HUES48 (cell line): ENCODE measurements at regions not wholly inside any gene's neighbourhood (a gene's known extent, or its start where the extent isn't known, plus 50 kb on each side); places are given as distances from the start of the nearest gene placed in this dataset.

Experiments used
- H3K27ac ChIP-seq: one replicate; pipeline ENCODE4 v1.7.0; 2013; ENCODE audit warnings: low read depth, low read length, inconsistent platforms
- H3K27me3 ChIP-seq: 2 replicates; pipeline ENCODE4 v1.6.1; 2013; ENCODE audit warnings: mild to moderate bottlenecking, low read length; ENCODE audit not compliant: control insufficient read depth, insufficient read depth
- H3K36me3 ChIP-seq: 2 replicates; pipeline ENCODE4 v1.6.1; 2013; ENCODE audit warnings: low read length; ENCODE audit not compliant: control insufficient read depth, insufficient read depth
- H3K4me1 ChIP-seq: 2 replicates; pipeline ENCODE4 v1.6.1; 2013; ENCODE audit warnings: mild to moderate bottlenecking, low read length; ENCODE audit not compliant: control insufficient read depth, insufficient read depth
- H3K4me3 ChIP-seq: 2 replicates; pipeline ENCODE4 v1.5.1; 2013; ENCODE audit warnings: mild to moderate bottlenecking, low read depth, low read length
- H3K9ac ChIP-seq: 2 replicates; pipeline ENCODE4 v1.6.1; 2013; ENCODE audit warnings: mild to moderate bottlenecking, low read depth, low read length, moderate library complexity
- H3K9me3 ChIP-seq: 2 replicates; pipeline ENCODE4 v1.6.1; 2013; ENCODE audit warnings: low read length; ENCODE audit not compliant: control insufficient read depth, insufficient read depth

DNA sequence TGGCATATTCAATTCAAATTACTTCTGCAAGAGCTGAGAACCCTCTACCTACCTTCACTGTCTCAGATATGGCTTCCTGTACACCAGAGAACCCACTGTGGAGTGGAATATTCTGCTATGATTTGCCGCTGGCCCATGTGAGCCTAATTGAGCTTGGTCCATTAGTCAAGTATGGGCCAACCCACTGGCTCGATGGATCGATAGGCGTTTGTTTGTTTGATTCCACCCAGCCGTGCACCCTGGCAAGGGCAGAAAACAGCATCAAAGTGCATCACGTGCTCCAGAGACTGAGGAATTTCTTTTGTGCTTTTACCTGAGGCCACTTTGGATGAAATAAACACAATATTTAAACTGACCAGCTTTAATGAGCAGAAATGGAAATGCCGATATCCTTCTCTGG is 426.3 kb downstream of the AACS start:
- Histone ChIP-seq H3K4me3 (no peak overlapping the region), H3K9ac (no peak overlapping the region), H3K4me1 (no peaks in the 10 kb centered on the region), H3K27ac (no peak overlapping the region), H3K9me3 (no peaks in the 10 kb centered on the region), H3K36me3 (no peaks in the 10 kb centered on the region), H3K27me3 (no peaks in the 10 kb centered on the region)

DNA sequence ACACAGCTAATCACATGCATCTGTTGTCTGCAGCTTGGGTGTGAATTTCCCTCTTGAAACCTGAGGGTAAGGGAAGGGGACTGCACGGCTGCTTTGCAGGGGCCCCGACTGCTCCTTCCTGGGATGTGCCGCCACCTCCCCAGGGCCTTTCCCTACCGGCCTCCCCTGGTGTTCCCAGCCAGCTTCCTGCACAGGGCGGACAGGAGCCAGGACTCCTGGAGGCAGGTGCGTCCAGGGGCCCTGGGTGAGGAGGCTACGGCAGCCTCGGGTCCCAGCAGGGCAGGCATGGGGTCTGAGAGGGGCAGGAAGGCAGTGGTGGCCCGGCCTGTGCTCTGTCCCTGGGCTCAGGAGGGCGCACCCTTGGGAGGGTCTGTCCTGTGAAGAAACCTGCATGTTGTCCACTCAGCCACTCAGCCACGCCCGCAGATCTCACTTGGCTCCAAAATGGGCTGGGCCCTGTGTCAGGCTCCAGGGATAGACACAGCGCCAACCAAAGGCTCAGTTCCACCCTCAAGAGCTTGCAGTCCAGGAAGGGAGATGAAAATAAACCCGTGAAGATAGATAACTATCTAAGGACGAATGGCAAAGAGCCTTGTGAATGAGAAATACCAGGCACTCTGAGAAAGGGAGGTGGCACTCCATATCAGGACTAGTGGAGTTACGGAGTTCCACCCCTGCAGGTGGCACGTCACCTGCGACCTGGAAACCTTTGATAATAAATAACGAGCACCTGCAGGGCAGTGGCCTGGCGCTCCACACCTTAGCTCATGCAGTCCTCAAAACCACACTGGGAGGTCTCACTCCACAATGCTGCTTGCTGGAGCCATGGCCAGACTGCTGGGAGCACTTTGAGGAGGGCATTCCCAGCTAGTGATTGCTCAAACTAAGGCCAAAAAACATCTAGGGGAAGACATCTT is 427.4 kb downstream of the AACS start:
- Histone ChIP-seq H3K27me3 (no peaks in the 10 kb centered on the region), H3K27ac (no peak overlapping the region), H3K9me3 (no peaks in the 10 kb centered on the region), H3K4me1 (no peaks in the 10 kb centered on the region), H3K36me3 (no peaks in the 10 kb centered on the region), H3K9ac (no peak overlapping the region), H3K4me3 (no peak overlapping the region)

GRCh38 chr12:125493704-125494308 is 428.6 kb downstream of the AACS start:
- Histone ChIP-seq H3K36me3 (no peaks in the 10 kb centered on the region), H3K27ac (no peak overlapping the region), H3K4me1 (no peaks in the 10 kb centered on the region), H3K9me3 (no peaks in the 10 kb centered on the region), H3K27me3 (no peaks in the 10 kb centered on the region), H3K9ac (no peak overlapping the region), H3K4me3 (no peak overlapping the region)

DNA sequence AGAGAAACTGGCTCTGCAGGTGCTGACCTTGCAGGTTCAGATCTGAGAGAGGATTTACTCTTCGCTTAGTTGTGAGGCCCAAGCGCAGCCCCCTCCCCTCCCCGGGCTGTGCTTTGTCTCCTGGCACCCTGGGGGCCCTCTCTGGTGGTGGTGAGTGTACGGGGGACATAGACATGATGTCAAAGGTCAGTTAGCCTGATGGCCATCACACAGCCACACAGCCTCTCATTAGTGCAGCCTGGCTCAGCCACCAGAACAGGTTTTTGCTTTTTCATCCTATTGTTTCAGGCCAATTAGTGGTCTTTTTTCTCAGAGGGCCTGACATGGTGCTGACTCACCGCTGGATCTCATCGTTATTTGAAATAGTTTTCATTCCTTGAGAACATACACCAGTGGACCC is 437.9 kb downstream of the AACS start:
- Histone ChIP-seq H3K4me3 (no peak overlapping the region), H3K27me3 (no peaks in the 10 kb centered on the region), H3K9me3 (no peaks in the 10 kb centered on the region), H3K9ac (no peak overlapping the region), H3K27ac (no peak overlapping the region), H3K4me1 (no peaks in the 10 kb centered on the region), H3K36me3 (no peaks in the 10 kb centered on the region)

GRCh38 chr12:125509195-125509594 is 444.0 kb downstream of the AACS start:
- H3K27me3 ChIP-seq: no peaks in the 10 kb centered on the region
- H3K4me3 ChIP-seq: no peak overlapping the region
- no peaks in the 10 kb centered on the region for H3K36me3 ChIP-seq
- no peaks in the 10 kb centered on the region for H3K4me1 ChIP-seq
- no peak overlapping the region for H3K27ac ChIP-seq
- no peak overlapping the region for H3K9ac ChIP-seq
- no peaks in the 10 kb centered on the region for H3K9me3 ChIP-seq

GRCh38 chr12:125512541-125513298 is 447.5 kb downstream of the AACS start:
- H3K9me3 ChIP-seq: no peaks in the 10 kb centered on the region
- no peaks in the 10 kb centered on the region for H3K27me3 ChIP-seq
- no peak overlapping the region for H3K9ac ChIP-seq
- H3K27ac ChIP-seq: no peak overlapping the region
- H3K4me3 ChIP-seq: no peak overlapping the region
- no peaks in the 10 kb centered on the region for H3K36me3 ChIP-seq
- H3K4me1 ChIP-seq: no peaks in the 10 kb centered on the region

GRCh38 chr12:125515887-125516286 is 450.7 kb downstream of the AACS start:
- Histone ChIP-seq H3K27me3 (no peaks in the 10 kb centered on the region), H3K9me3 (no peaks in the 10 kb centered on the region), H3K27ac (no peak overlapping the region), H3K9ac (no peak overlapping the region), H3K4me3 (no peak overlapping the region), H3K4me1 (no peaks in the 10 kb centered on the region), H3K36me3 (peaks cover 5% of the 10 kb centered on the region; the same call in 1 of the 2 replicates)

- H3K9me3 ChIP-seq: no peaks in the 10 kb centered on the region
- no peaks in the 10 kb centered on the region for H3K4me1 ChIP-seq
- H3K9ac ChIP-seq: no peak overlapping the region
- H3K27me3 ChIP-seq: no peaks in the 10 kb centered on the region
- no peak overlapping the region for H3K27ac ChIP-seq
- peaks cover 5% of the 10 kb centered on the region; the same call in 1 of the 2 replicates for H3K36me3 ChIP-seq
- H3K4me3 ChIP-seq: no peak overlapping the region
These were observed 452.8 kb downstream of the AACS start for GRCh38 chr12:125518074-125518473.

- Histone ChIP-seq H3K36me3 (peaks cover 5% of the 10 kb centered on the region; the same call in 1 of the 2 replicates), H3K9me3 (no peaks in the 10 kb centered on the region), H3K27me3 (no peaks in the 10 kb centered on the region), H3K4me3 (no peak overlapping the region), H3K27ac (no peak overlapping the region), H3K4me1 (no peaks in the 10 kb centered on the region), H3K9ac (no peak overlapping the region)
These were observed 453.9 kb downstream of the AACS start for GRCh38 chr12:125519026-125519651.

DNA sequence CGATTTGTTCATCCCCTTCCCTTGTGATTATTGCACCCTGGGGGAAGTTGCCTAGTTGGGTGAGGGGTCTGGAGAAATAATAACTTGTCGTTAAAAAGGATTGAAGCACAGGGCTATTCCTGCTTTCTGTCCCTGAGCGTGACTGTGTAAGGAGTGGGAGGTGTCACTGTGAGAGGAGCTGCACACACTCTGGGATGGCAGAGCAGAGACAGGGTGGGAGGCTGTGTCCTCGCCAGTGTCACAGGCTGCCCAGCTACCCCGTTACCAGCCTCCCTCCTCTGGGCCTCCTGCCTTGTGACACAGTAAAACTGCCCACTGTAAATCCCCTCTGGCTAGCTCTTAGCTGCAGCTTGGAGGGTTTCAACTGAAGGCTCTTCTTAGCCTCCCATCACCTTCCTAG is 460.6 kb downstream of the AACS start:
- Histone ChIP-seq H3K4me1 (no peaks in the 10 kb centered on the region), H3K4me3 (no peak overlapping the region), H3K36me3 (no peaks in the 10 kb centered on the region), H3K27ac (no peak overlapping the region), H3K9me3 (no peaks in the 10 kb centered on the region), H3K27me3 (no peaks in the 10 kb centered on the region), H3K9ac (no peak overlapping the region)
